Caco-2 (cell line): ENCODE measurements at regions not wholly inside any gene's neighbourhood (a gene's known extent, or its start where the extent isn't known, plus 50 kb on each side); places are given as distances from the start of the nearest gene placed in this dataset.

ENCODE experiments used
- BruUV-seq: library from RNA; stranded (reverse); fragments of 400-500 nt; replicated peaks from 2 replicates; lab custom pipeline; 2021; lab: Mats Ljungman, UMichigan
- CTCF ChIA-PET: fragments of 300-600 bp; sonication (Branson Sonifier 250); formaldehyde crosslinking; loops from one replicate; lab custom pipeline; 2022; ENCODE audit warnings: antibody characterized with exemption; lab: Charles Lee
- POLR2A ChIA-PET: fragments of 300-600 bp; sonication (Branson Sonifier 250); formaldehyde crosslinking; loops from one replicate; lab custom pipeline; 2022; ENCODE audit warnings: antibody characterized with exemption; lab: Charles Lee
- DNase-seq, 2 experiments: peaks; one replicate each; pipeline versions ENCODE4 v3.0.0 to v3.0.0-alpha.2; 2020 to 2022
- H3K27me3 ChIP-seq: replicated peaks from 2 replicates; pipeline ENCODE4 v1.6.0; 2011; ENCODE audit warnings: low read length; ENCODE audit not compliant: control insufficient read depth, insufficient read depth
- H3K36me3 ChIP-seq: 2 replicates; pipeline ENCODE4 v1.5.1; 2011; ENCODE audit warnings: low read length; ENCODE audit not compliant: control insufficient read depth, insufficient read depth
- H3K4me1 ChIP-seq: fragments of 250-450 bp; sonication (Bioruptor Pico); 2 replicates; pipeline ENCODE4 v1.5.1; 2020; ENCODE audit warnings: mild to moderate bottlenecking
- H3K4me3 ChIP-seq: 2 replicates; pipeline ENCODE4 v1.5.1; 2011; ENCODE audit warnings: low read depth, mild to moderate bottlenecking, control low read depth, low read length
- H3K9me3 ChIP-seq: fragments of 250-450 bp; sonication (Bioruptor Pico); 2 replicates; pipeline ENCODE4 v1.5.1; 2020; ENCODE audit warnings: mild to moderate bottlenecking, moderate library complexity
- H3K27ac Mint-ChIP-seq: one replicate; pipeline ENCODE4 v1.8.0; 2022; ENCODE audit warnings: mixed read lengths; ENCODE audit not compliant: unreplicated experiment
- H3K27me3 Mint-ChIP-seq: one replicate; pipeline ENCODE4 v1.8.0; 2022; ENCODE audit warnings: mixed read lengths; ENCODE audit not compliant: insufficient read depth, unreplicated experiment
- H3K36me3 Mint-ChIP-seq: one replicate; pipeline ENCODE4 v1.8.0; 2022; ENCODE audit warnings: mild to moderate bottlenecking, mixed read lengths; ENCODE audit not compliant: insufficient read depth, unreplicated experiment
- H3K4me1 Mint-ChIP-seq: one replicate; pipeline ENCODE4 v1.8.0; 2022; ENCODE audit warnings: low read depth, mixed read lengths; ENCODE audit not compliant: unreplicated experiment
- H3K4me3 Mint-ChIP-seq: one replicate; pipeline ENCODE4 v1.8.0; 2022; ENCODE audit warnings: mild to moderate bottlenecking, moderate library complexity, mixed read lengths; ENCODE audit not compliant: unreplicated experiment
- H3K9me3 Mint-ChIP-seq: one replicate; pipeline ENCODE4 v1.8.0; 2022; ENCODE audit warnings: mixed read lengths; ENCODE audit not compliant: unreplicated experiment
- intact Hi-C: fragments of 100-400 bp; cut with micrococcal nuclease; formaldehyde crosslinking; loops from one replicate; pipeline ENCODE4 v1.10.0; 2022; ENCODE audit not compliant: unreplicated experiment
- TF ChIP-seq, protein P1 (sequence below), 2 experiments: fragments of 200-600 bp in 1 of 2; IDR thresholded peaks; 1 replicate in 1 of 2; 2 replicates in 1 of 2; pipeline versions ENCODE4 v1.5.1 to v1.8.0; 2011 to 2022; ENCODE audit warnings: antibody characterized with exemption in 1 of 2, control low read depth in 1 of 2, inconsistent platforms in 1 of 2, low read depth in 1 of 2, low read length in 1 of 2, mild to moderate bottlenecking in 1 of 2, moderate library complexity in 1 of 2; ENCODE audit not compliant: insufficient read depth in 1 of 2, severe bottlenecking in 1 of 2, unreplicated experiment in 1 of 2

DNA sequence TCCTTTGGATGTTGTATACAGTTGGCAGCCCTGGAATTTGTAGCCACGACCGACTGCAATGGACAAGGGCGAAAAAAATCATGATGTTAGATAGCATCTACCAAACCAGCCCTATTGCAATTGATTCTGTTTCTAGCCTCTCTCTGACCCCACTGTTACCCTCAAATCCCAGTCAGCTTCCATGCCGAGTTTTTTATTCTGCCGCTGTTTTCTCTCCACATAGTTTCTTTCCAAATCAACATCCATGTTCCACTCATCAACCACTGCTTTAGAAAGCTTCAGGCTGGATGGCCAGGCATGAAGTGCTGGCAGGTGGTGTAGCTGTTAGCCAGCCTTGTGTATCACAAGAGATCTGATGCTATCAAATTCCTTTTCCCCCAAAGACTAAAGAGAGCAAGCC, 272.8 kb downstream of the FIGN start:
- no peaks in the 10 kb centered on the region for H3K9me3 Mint-ChIP-seq
- Histone ChIP-seq H3K4me1 (no peaks in the 10 kb centered on the region), H3K9me3 (no peaks in the 10 kb centered on the region), H3K27me3 (no peaks in the 10 kb centered on the region), H3K36me3 (no peaks in the 10 kb centered on the region), H3K4me3 (no peak overlapping the region)
- TF ChIP-seq, protein P1, sequence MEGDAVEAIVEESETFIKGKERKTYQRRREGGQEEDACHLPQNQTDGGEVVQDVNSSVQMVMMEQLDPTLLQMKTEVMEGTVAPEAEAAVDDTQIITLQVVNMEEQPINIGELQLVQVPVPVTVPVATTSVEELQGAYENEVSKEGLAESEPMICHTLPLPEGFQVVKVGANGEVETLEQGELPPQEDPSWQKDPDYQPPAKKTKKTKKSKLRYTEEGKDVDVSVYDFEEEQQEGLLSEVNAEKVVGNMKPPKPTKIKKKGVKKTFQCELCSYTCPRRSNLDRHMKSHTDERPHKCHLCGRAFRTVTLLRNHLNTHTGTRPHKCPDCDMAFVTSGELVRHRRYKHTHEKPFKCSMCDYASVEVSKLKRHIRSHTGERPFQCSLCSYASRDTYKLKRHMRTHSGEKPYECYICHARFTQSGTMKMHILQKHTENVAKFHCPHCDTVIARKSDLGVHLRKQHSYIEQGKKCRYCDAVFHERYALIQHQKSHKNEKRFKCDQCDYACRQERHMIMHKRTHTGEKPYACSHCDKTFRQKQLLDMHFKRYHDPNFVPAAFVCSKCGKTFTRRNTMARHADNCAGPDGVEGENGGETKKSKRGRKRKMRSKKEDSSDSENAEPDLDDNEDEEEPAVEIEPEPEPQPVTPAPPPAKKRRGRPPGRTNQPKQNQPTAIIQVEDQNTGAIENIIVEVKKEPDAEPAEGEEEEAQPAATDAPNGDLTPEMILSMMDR (IDR thresholded peaks at IDR 0.05; ENCODE audit: insufficient read depth in 1 of 2, low read depth in 1 of 2, low read length in 1 of 2, severe bottlenecking in 1 of 2, unreplicated experiment in 1 of 2) = no peak
- H3K36me3 Mint-ChIP-seq = no peaks in the 10 kb centered on the region
- no peaks in the 10 kb centered on the region for H3K4me1 Mint-ChIP-seq
- H3K27ac Mint-ChIP-seq = no peak overlapping the region
- ChIA-PET CTCF (no interaction called here), POLR2A (no interaction called here)
- H3K4me3 Mint-ChIP-seq = no peak overlapping the region
- BruUV-seq = no TSS peak
- no peak for DNase-seq
- intact Hi-C loops = loop anchor here (10.0 kb wide), 1 partner anchor 972 kb away; no protein-coding TSS in a partner anchor
- peaks cover 3% of the 10 kb centered on the region for H3K27me3 Mint-ChIP-seq

DNA sequence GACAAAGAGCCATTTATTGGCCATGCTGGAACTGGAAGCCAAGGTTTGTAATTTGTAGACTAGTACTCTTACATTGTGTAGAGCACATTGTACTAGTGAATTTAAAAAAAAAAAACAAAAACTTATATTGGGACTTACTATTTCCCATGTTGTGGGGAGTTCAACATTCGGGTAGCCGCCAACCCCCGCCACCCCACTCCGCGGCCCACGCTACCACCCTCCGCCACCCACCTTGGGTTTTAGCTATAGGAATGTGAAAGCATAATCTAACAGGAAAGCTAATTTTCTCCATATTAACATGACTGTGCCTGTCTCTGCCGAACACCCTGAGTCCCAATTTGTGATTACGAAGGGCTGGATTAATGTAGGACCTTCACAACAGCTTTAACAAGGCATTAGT, 275.8 kb downstream of the FIGN start:
- no peak overlapping the region for H3K27ac Mint-ChIP-seq
- H3K9me3 Mint-ChIP-seq = no peaks in the 10 kb centered on the region
- Histone ChIP-seq H3K36me3 (no peaks in the 10 kb centered on the region), H3K9me3 (no peaks in the 10 kb centered on the region), H3K27me3 (no peaks in the 10 kb centered on the region), H3K4me3 (no peak overlapping the region), H3K4me1 (peaks cover 9% of the 10 kb centered on the region)
- peaks cover 12% of the 10 kb centered on the region for H3K4me1 Mint-ChIP-seq
- H3K27me3 Mint-ChIP-seq = peaks cover 3% of the 10 kb centered on the region
- DNase-seq = no peak
- H3K36me3 Mint-ChIP-seq = no peaks in the 10 kb centered on the region
- ChIA-PET CTCF (interaction anchor here (0.7 kb wide), 1 partner anchor 27 kb away, joined by 3 read pairs; no protein-coding TSS in a partner anchor), POLR2A (no interaction called here)
- H3K4me3 Mint-ChIP-seq = no peak overlapping the region
- TF ChIP-seq, protein P1 (IDR thresholded peaks at IDR 0.05; ENCODE audit: insufficient read depth in 1 of 2, low read depth in 1 of 2, low read length in 1 of 2, severe bottlenecking in 1 of 2, unreplicated experiment in 1 of 2) = no peak
- intact Hi-C loops = loop anchor here (10.0 kb wide), 2 partner anchors 115 to 975 kb away; no protein-coding TSS in a partner anchor
- BruUV-seq = no TSS peak

GRCh38 chr2:163456953-163457743, 278.7 kb downstream of the FIGN start:
- intact Hi-C loops = loop anchor here (10.0 kb wide), 1 partner anchor 112 kb away; no protein-coding TSS in a partner anchor
- Histone ChIP-seq H3K36me3 (no peaks in the 10 kb centered on the region), H3K4me1 (peaks cover 9% of the 10 kb centered on the region), H3K9me3 (no peaks in the 10 kb centered on the region), H3K4me3 (no peak overlapping the region), H3K27me3 (no peaks in the 10 kb centered on the region)
- Mint-ChIP-seq H3K9me3 (no peaks in the 10 kb centered on the region), H3K4me3 (no peak overlapping the region), H3K27ac (no peak overlapping the region), H3K4me1 (peaks cover 13% of the 10 kb centered on the region), H3K36me3 (no peaks in the 10 kb centered on the region), H3K27me3 (peaks cover 3% of the 10 kb centered on the region)
- no TSS peak for BruUV-seq
- CTCF ChIA-PET = no interaction called here
- TF ChIP-seq, protein P1 (IDR thresholded peaks at IDR 0.05; ENCODE audit: insufficient read depth in 1 of 2, low read depth in 1 of 2, low read length in 1 of 2, severe bottlenecking in 1 of 2, unreplicated experiment in 1 of 2) = no peak
- POLR2A ChIA-PET = interaction anchor here (0.7 kb wide), 1 partner anchor 136 kb away, joined by 3 read pairs; no protein-coding TSS in a partner anchor
- DNase-seq = no peak
